ENCODE measurements at regions not wholly inside any gene's neighbourhood (a gene's known extent, or its start where the extent isn't known, plus 50 kb on each side); places are given as distances from the start of the nearest gene placed in this dataset.

DNA sequence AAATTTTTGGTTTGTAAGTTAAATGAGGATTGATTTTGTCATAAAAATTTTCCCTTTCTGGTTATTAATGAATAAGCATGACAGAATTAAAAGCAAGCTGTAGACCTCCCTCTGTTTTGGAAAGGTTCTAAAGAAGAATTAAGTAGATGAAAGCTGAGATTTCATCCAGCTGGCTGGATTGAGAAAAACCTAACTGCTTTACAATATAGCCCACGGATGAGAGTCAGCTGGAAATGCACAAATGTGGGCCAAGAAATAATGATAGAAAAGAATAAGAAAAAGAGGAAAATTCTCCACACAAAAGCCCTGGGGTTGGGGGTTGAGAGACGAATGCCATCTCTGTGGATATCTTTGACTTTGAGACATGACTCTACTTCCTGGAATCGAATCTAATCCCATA lies 631.6 kb downstream of the HDGFL1 start:
- POLR2A ChIA-PET (ENCODE audit: unreplicated experiment) = no interaction called here
- Histone ChIP-seq H2AK5ac (ENCODE audit: low read depth, low read length) (no peak overlapping the region), H2BK15ac (ENCODE audit: low read depth, low read length) (no peak overlapping the region), H3K36me3 (ENCODE audit: control insufficient read depth, insufficient read depth, low read length) (no peaks in the 10 kb centered on the region), H2AK9ac (replicated peaks; ENCODE audit: low read depth, low read length, poor library complexity) (no peak overlapping the region), H3K9ac (ENCODE audit: low read depth, low read length) (no peak overlapping the region), H2BK5ac (ENCODE audit: low read depth, low read length, poor library complexity, severe bottlenecking) (no peak overlapping the region), H4K20me1 (ENCODE audit: insufficient read depth, low read length) (no peaks in the 10 kb centered on the region), H3K27me3 (ENCODE audit: control insufficient read depth, insufficient read depth, low read length) (no peaks in the 10 kb centered on the region), H3K4me3 (ENCODE audit: insufficient read depth, low read depth, low read length) (no peak overlapping the region), H3K18ac (ENCODE audit: low read depth, low read length) (no peak overlapping the region), H4K8ac (ENCODE audit: low read depth in 2 of 2, low read length in 2 of 2) (no peak overlapping the region), H2BK120ac (ENCODE audit: low read depth, low read length) (no peak overlapping the region), H3K4me2 (ENCODE audit: low read depth, low read length) (no peak overlapping the region), H3K14ac (replicated peaks; ENCODE audit: low read depth, low read length) (no peak overlapping the region), H3K4me1 (ENCODE audit: control insufficient read depth, insufficient read depth, low read length) (no peaks in the 10 kb centered on the region), H3K23ac (ENCODE audit: low read depth, low read length) (no peak overlapping the region), H3K27ac (ENCODE audit: insufficient read depth, low read length) (no peak overlapping the region), H2AFZ (replicated peaks; ENCODE audit: low read length, poor library complexity) (no peak overlapping the region), H4K91ac (ENCODE audit: insufficient read depth, low read depth, low read length) (no peak overlapping the region), H2BK20ac (ENCODE audit: low read depth, low read length) (no peak overlapping the region), H4K5ac (ENCODE audit: low read depth, low read length) (no peak overlapping the region), H3K9me1 (ENCODE audit: insufficient read depth, low read length) (no peaks in the 10 kb centered on the region), H3K9me3 (ENCODE audit: control insufficient read depth, insufficient read depth, low read length) (no peaks in the 10 kb centered on the region), H3K4ac (ENCODE audit: low read depth, low read length) (no peak overlapping the region), H3K56ac (ENCODE audit: extremely low read depth, insufficient read depth, low read length) (no peak overlapping the region), H3K79me1 (ENCODE audit: low read depth in 1 of 2, low read length in 2 of 2) (no peaks in the 10 kb centered on the region)
- no peak for TF ChIP-seq SMC3 (IDR thresholded peaks at IDR 0.05; ENCODE audit: low read depth, low read length)
- no peak for TF ChIP-seq MAFK (IDR thresholded peaks at IDR 0.05; ENCODE audit: low read depth, low read length)
- TF ChIP-seq CHD1 (IDR thresholded peaks at IDR 0.05; ENCODE audit: low read depth, low read length) = no peak
- TF ChIP-seq RCOR1 (IDR thresholded peaks at IDR 0.05; ENCODE audit: insufficient replicate concordance, low read length) = no peak
- TF ChIP-seq, protein P1, sequence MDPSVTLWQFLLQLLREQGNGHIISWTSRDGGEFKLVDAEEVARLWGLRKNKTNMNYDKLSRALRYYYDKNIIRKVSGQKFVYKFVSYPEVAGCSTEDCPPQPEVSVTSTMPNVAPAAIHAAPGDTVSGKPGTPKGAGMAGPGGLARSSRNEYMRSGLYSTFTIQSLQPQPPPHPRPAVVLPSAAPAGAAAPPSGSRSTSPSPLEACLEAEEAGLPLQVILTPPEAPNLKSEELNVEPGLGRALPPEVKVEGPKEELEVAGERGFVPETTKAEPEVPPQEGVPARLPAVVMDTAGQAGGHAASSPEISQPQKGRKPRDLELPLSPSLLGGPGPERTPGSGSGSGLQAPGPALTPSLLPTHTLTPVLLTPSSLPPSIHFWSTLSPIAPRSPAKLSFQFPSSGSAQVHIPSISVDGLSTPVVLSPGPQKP (IDR thresholded peaks at IDR 0.05; ENCODE audit: borderline replicate concordance, low read depth, low read length) = no peak
- TF ChIP-seq NFE2L2 (IDR thresholded peaks at IDR 0.05; ENCODE audit: low read depth, low read length) = no peak
- no peak for TF ChIP-seq POLR2A (IDR thresholded peaks at IDR 0.05; ENCODE audit: low read depth, low read length)
- no peak for TF ChIP-seq FOS (IDR thresholded peaks at IDR 0.05; ENCODE audit: low read depth, low read length)
- no peak for TF ChIP-seq CTCF (conservative IDR thresholded peaks at IDR 0.05; ENCODE audit: low read depth, low read length)
- TF ChIP-seq MAZ (IDR thresholded peaks at IDR 0.05; ENCODE audit: borderline replicate concordance, low read depth, low read length) = no peak
- no peak for TF ChIP-seq CEBPB (IDR thresholded peaks at IDR 0.05; ENCODE audit: low read depth, low read length)
- no peak for TF ChIP-seq USF2 (IDR thresholded peaks at IDR 0.05; ENCODE audit: low read depth, low read length)
- no peak for TF ChIP-seq RFX5 (IDR thresholded peaks at IDR 0.05; ENCODE audit: low read depth, low read length)
- TF ChIP-seq RAD21 (IDR thresholded peaks at IDR 0.05; ENCODE audit: low read length) = no peak
- no peak for TF ChIP-seq BHLHE40 (IDR thresholded peaks at IDR 0.05; ENCODE audit: low read depth, low read length)
- no peak for TF ChIP-seq MXI1 (IDR thresholded peaks at IDR 0.05; ENCODE audit: borderline replicate concordance, low read depth, low read length)
- CTCF ChIA-PET = no interaction called here
- WGBS, 2 experiments (ENCODE audit: extremely low coverage in 2 of 2, insufficient read length in 1 of 2) = no CpG with 5 or more reads among the region's 3 CpGs
- DNase-seq = no peak
- intact Hi-C loops (cut with micrococcal nuclease) (no loop called here), dilution Hi-C loops (cut with HindIII; ENCODE audit: low sequenced_read_pairs, unreplicated experiment) (no loop called here), in situ Hi-C loops (cut with MboI; ENCODE audit: low sequenced_read_pairs) (no loop called here)
- no peak for ATAC-seq (ENCODE audit: low read depth)
- BruUV-seq (replicated peaks) = no TSS peak
